K562 (cell line): ENCODE measurements at regions not wholly inside any gene's neighbourhood (a gene's known extent, or its start where the extent isn't known, plus 50 kb on each side); places are given as distances from the start of the nearest gene placed in this dataset.

ENCODE experiments used
- BRF1 ChIP-seq: IDR thresholded peaks from 3 replicates; pipeline ENCODE4 v1.6.1; 2011; ENCODE audit warnings: borderline replicate concordance, mild to moderate bottlenecking; ENCODE audit not compliant: insufficient read length; ENCODE audit errors: extremely low read depth
- CCAR2 ChIP-seq: fragments of 200-400 bp; formaldehyde crosslinking; IDR thresholded peaks from 2 replicates; pipeline ENCODE4 v1.6.1; 2017; ENCODE audit warnings: mild to moderate bottlenecking, low read depth, low read length
- CREM ChIP-seq: IDR thresholded peaks from 2 replicates; pipeline ENCODE4 v1.6.1; 2014; ENCODE audit warnings: antibody characterized with exemption, low read depth
- MTA3 ChIP-seq: fragments of 450-650 bp; formaldehyde crosslinking; IDR thresholded peaks from 2 replicates; pipeline ENCODE4 v1.6.1; 2017; ENCODE audit warnings: mild to moderate bottlenecking, borderline replicate concordance
- TBL1XR1 ChIP-seq, 2 experiments: IDR thresholded peaks; 2 replicates each; pipeline ENCODE4 v1.6.1; 2012; ENCODE audit warnings: improper control_type of control experiment in 2 of 2, low read length in 2 of 2, mild to moderate bottlenecking in 1 of 2
- ZNF311 ChIP-seq: fragments of 250-450 bp; sonication (Bioruptor Pico); IDR thresholded peaks from 2 replicates; pipeline ENCODE4 v1.4.0; 2020; ENCODE audit warnings: mild to moderate bottlenecking, moderate library complexity
- ZNF407 ChIP-seq: fragments of 450-650 bp; IDR thresholded peaks from 2 replicates; pipeline ENCODE4 v1.6.1; 2016; ENCODE audit warnings: low read depth
- ZNF707 ChIP-seq: fragments of 250-450 bp; sonication (Bioruptor Pico); conservative IDR thresholded peaks from 2 replicates; pipeline ENCODE4 v1.8.0; 2022; ENCODE audit warnings: inconsistent platforms, mild to moderate bottlenecking, moderate library complexity
- ZNF740 ChIP-seq, 3 experiments: fragments of 200-800 bp in 1 of 3; sonication (Bioruptor generic) in 1 of 3; sonication (generic) in 1 of 3; formaldehyde crosslinking in 1 of 3; IDR thresholded peaks; 2 replicates each; pipeline versions ENCODE4 v1.6.1 to v1.8.0; 2016 to 2022; ENCODE audit warnings: mild to moderate bottlenecking in 2 of 3, missing compliant biosample characterization in 2 of 3, missing genetic modification characterization in 2 of 3, missing genetic modification reagents in 1 of 3
- TF ChIP-seq, protein P1 (sequence below): fragments of 250-450 bp; sonication (Bioruptor Pico); IDR thresholded peaks from 2 replicates; pipeline ENCODE4 v1.5.0; 2022; ENCODE audit warnings: mild to moderate bottlenecking
- TF ChIP-seq, protein P2 (sequence below): sonication (generic); formaldehyde crosslinking; IDR thresholded peaks from 2 replicates; pipeline ENCODE4 v1.9.0; 2022; ENCODE audit warnings: mild to moderate bottlenecking, missing genetic modification reagents

GRCh38 chr6:105677671-105678475 lies 275.0 kb upstream of the PREP start:
- TF ChIP-seq CCAR2 (no peak), ZNF740 (CRISPR knock-in tag; IDR thresholded peaks at IDR 0.05) (no peak), ZNF740 (tag; IDR thresholded peaks at IDR 0.05) (no peak), MTA3 (no peak), TBL1XR1 (IDR thresholded peaks at IDR 0.05; ENCODE audit: low read length in 2 of 2) (no peak), BRF1 (no peak), ZNF407 (no peak), CREM (no peak), ZNF707 (no peak), ZNF311 (CRISPR knock-in tag) (no peak)
- TF ChIP-seq, protein P1, sequence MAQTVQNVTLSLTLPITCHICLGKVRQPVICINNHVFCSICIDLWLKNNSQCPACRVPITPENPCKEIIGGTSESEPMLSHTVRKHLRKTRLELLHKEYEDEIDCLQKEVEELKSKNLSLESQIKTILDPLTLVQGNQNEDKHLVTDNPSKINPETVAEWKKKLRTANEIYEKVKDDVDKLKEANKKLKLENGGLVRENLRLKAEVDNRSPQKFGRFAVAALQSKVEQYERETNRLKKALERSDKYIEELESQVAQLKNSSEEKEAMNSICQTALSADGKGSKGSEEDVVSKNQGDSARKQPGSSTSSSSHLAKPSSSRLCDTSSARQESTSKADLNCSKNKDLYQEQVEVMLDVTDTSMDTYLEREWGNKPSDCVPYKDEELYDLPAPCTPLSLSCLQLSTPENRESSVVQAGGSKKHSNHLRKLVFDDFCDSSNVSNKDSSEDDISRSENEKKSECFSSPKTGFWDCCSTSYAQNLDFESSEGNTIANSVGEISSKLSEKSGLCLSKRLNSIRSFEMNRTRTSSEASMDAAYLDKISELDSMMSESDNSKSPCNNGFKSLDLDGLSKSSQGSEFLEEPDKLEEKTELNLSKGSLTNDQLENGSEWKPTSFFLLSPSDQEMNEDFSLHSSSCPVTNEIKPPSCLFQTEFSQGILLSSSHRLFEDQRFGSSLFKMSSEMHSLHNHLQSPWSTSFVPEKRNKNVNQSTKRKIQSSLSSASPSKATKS (CRISPR knock-in tag): no peak
- TF ChIP-seq, protein P2, sequence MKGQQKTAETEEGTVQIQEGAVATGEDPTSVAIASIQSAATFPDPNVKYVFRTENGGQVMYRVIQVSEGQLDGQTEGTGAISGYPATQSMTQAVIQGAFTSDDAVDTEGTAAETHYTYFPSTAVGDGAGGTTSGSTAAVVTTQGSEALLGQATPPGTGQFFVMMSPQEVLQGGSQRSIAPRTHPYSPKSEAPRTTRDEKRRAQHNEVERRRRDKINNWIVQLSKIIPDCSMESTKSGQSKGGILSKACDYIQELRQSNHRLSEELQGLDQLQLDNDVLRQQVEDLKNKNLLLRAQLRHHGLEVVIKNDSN: no peak
